Spleen (tissue), 11 donors: ENCODE measurements at regions not wholly inside any gene's neighbourhood (a gene's known extent, or its start where the extent isn't known, plus 50 kb on each side); places are given as distances from the start of the nearest gene placed in this dataset.

Experiments used
- DNase-seq: peaks from one replicate; pipeline ENCODE4 v3.0.0-alpha.2; 2020
- H3K27ac ChIP-seq, 8 donors: fragments of 200-600 bp; sonication (generic) in 7 of 8; 1 replicate in 4 of 8; 2 replicates in 4 of 8; pipeline versions ENCODE4 v1.5.0 to v1.8.0; 2016 to 2021; ENCODE audit warnings: inconsistent platforms in 4 of 8, mild to moderate bottlenecking in 4 of 8, moderate library complexity in 1 of 8
- H3K27me3 ChIP-seq, 7 donors: fragments of 200-600 bp; sonication (generic) in 6 of 7; replicated peaks in 1 of 7; 1 replicate in 4 of 7; 2 replicates in 3 of 7; pipeline versions ENCODE4 v1.5.0 to v1.8.0; 2016 to 2021; ENCODE audit warnings: inconsistent platforms in 3 of 7, mild to moderate bottlenecking in 1 of 7
- H3K36me3 ChIP-seq, 6 donors: fragments of 200-600 bp; sonication (generic) in 5 of 6; 1 replicate in 4 of 6; 2 replicates in 2 of 6; pipeline versions ENCODE4 v1.5.0 to v1.8.0; 2016 to 2021; ENCODE audit warnings: inconsistent platforms in 2 of 6
- H3K4me1 ChIP-seq, 6 donors: fragments of 200-600 bp; sonication (generic) in 5 of 6; 1 replicate in 3 of 6; 2 replicates in 3 of 6; pipeline versions ENCODE4 v1.5.0 to v1.8.0; 2016 to 2021; ENCODE audit warnings: inconsistent platforms in 3 of 6
- H3K4me3 ChIP-seq, 8 donors: fragments of 200-600 bp; sonication (generic) in 7 of 8; 1 replicate in 4 of 8; 2 replicates in 4 of 8; pipeline versions ENCODE4 v1.5.0 to v1.8.0; 2016 to 2021; ENCODE audit warnings: inconsistent platforms in 4 of 8, mild to moderate bottlenecking in 4 of 8, moderate library complexity in 2 of 8
- H3K9me3 ChIP-seq, 8 donors: fragments of 200-600 bp; sonication (generic) in 7 of 8; 1 replicate in 4 of 8; 2 replicates in 4 of 8; pipeline versions ENCODE4 v1.5.0 to v1.8.0; 2016 to 2021; ENCODE audit warnings: inconsistent platforms in 4 of 8
- POLR2A ChIP-seq, 3 donors: fragments of 450-650 bp; IDR thresholded peaks; one replicate each; pipeline ENCODE4 v1.5.1; 2017; ENCODE audit warnings: antibody characterized with exemption in 3 of 3, mild to moderate bottlenecking in 1 of 3
- POLR2AphosphoS5 ChIP-seq, 3 donors: sonication (generic); formaldehyde crosslinking; IDR thresholded peaks; one replicate each; pipeline ENCODE4 v1.5.1; 2017; ENCODE audit warnings: antibody characterized with exemption in 3 of 3
- WGBS, 5 donors: extraction: QIAGEN DNeasy Blood & Tissue Kit in 3 of 5; methylation state at CpG; one replicate each; pipeline versions ENCODE4 v1.1.5 to v1.1.7; 2013 to 2018; 5-methylcytosine and 5-hydroxymethylcytosine counted together
- intact Hi-C: fragments of 100-400 bp; cut with DNase I; formaldehyde crosslinking; loops from one replicate; pipeline ENCODE4 v1.15.0; 2023; ENCODE audit warnings: low total_unique reads
- TF ChIP-seq, protein P1 (sequence below), 11 experiments: fragments of 200-600 bp in 7 of 11; fragments of 450-650 bp in 4 of 11; sonication (generic) in 4 of 11; IDR thresholded peaks in 8 of 11; conservative IDR thresholded peaks in 3 of 11; 1 replicate in 7 of 11; 2 replicates in 4 of 11; pipeline versions ENCODE4 v1.4.0 to v1.8.0; 2016 to 2021; ENCODE audit warnings: antibody characterized with exemption in 11 of 11, inconsistent platforms in 4 of 11, mild to moderate bottlenecking in 1 of 11
- donor health status: healthy with polysubstance abuse.
- donor health status: DM: no; HTN: no; CAD: no; lungs with moderate emphysema.
- donor health status: DM: no; HTN: no; CAD: no.
- donor health status: Bipolar disorder and iron deficiency.
- donor health status: healthy.
- donor health status: DM: no; HTN: no; CAD: no.
- donor health status: DM: yes; HTN: yes; CAD: no.

DNA sequence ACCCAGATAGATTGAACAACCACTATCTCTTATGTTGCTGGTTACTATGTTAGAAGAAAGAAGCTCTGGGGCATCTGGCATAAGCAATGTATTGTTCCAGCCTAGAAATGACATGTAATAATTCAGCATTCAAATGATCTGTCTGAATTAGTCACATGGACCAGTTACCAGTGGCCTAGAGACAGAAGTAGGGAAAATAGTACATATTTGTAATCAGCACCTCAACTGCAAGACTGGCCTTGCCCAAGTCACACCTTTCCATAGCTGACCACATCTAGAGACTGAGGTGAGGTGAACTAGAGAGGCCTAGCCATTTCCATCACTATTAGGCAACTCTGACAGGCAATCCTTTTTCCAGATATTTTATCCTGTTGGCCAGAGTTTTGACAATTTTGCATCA, 315.6 kb upstream of the KCND2 start:
- TF ChIP-seq, protein P1, sequence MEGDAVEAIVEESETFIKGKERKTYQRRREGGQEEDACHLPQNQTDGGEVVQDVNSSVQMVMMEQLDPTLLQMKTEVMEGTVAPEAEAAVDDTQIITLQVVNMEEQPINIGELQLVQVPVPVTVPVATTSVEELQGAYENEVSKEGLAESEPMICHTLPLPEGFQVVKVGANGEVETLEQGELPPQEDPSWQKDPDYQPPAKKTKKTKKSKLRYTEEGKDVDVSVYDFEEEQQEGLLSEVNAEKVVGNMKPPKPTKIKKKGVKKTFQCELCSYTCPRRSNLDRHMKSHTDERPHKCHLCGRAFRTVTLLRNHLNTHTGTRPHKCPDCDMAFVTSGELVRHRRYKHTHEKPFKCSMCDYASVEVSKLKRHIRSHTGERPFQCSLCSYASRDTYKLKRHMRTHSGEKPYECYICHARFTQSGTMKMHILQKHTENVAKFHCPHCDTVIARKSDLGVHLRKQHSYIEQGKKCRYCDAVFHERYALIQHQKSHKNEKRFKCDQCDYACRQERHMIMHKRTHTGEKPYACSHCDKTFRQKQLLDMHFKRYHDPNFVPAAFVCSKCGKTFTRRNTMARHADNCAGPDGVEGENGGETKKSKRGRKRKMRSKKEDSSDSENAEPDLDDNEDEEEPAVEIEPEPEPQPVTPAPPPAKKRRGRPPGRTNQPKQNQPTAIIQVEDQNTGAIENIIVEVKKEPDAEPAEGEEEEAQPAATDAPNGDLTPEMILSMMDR (IDR thresholded peaks at IDR 0.05 in 8 of 11, conservative IDR thresholded peaks at IDR 0.05 in 3 of 11), result no peak
- TF ChIP-seq POLR2AphosphoS5 (IDR thresholded peaks at IDR 0.05) (no peak), POLR2A (IDR thresholded peaks at IDR 0.05) (no peak)
- H3K36me3 ChIP-seq, result no peaks in the 10 kb centered on the region
- no peaks in the 10 kb centered on the region for H3K4me1 ChIP-seq
- H3K27ac ChIP-seq, result no peak overlapping the region
- H3K4me3 ChIP-seq, result no peak overlapping the region
- intact Hi-C loops, result no loop called here
- no peaks in the 10 kb centered on the region for H3K27me3 ChIP-seq
- H3K9me3 ChIP-seq, result no peaks in the 10 kb centered on the region
- DNase-seq, result no peak

DNA sequence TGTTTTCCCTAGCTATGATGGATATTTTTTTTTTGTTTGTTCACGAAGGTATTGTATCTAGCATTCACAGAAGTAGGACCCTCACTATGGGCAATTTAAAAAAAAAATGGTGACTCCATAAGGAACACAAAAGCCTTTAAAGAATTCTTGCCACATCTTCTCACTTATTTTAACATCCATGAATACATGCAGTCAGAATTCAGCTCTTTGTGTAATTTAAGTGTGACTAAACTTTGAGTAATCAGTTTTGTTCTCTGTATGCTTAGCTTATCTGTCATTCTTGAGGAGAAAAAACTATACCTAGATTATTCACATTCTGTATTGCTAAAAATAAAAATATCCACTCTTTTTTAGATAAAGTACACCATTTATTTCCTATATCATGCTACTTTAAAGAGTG, 313.2 kb upstream of the KCND2 start:
- TF ChIP-seq, protein P1 (IDR thresholded peaks at IDR 0.05 in 8 of 11, conservative IDR thresholded peaks at IDR 0.05 in 3 of 11), result no peak
- Histone ChIP-seq H3K4me1 (no peaks in the 10 kb centered on the region), H3K9me3 (no peaks in the 10 kb centered on the region), H3K27ac (no peak overlapping the region), H3K27me3 (no peaks in the 10 kb centered on the region), H3K36me3 (no peaks in the 10 kb centered on the region), H3K4me3 (no peak overlapping the region)
- DNase-seq, result no peak
- WGBS, 5 donors, result 73 to 94% (median 84%) methylated on average over 1 of the region's 1 CpG
- intact Hi-C loops, result no loop called here

DNA sequence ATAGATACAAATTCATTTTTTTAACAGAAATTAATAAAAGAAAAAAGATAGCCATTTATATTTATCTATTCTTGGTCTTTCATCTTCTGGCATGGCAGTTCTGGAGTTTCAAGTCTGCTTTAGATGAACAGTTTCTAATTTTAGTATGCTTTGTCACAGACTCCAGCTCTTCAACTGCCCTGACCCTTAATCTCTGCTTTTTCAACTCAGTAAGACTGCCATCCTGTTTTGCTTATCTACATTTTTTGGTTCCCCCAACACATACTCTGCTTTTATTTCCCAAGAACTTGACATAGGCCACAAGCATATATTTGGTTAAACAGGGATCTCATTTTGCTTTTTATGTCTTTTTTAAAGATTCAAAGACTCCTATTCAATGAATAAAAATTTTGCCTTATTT, 309.3 kb upstream of the KCND2 start:
- Histone ChIP-seq H3K4me3 (no peak overlapping the region), H3K36me3 (no peaks in the 10 kb centered on the region), H3K27me3 (no peaks in the 10 kb centered on the region), H3K27ac (no peak overlapping the region), H3K4me1 (no peaks in the 10 kb centered on the region), H3K9me3 (no peaks in the 10 kb centered on the region)
- TF ChIP-seq, protein P1 (IDR thresholded peaks at IDR 0.05 in 8 of 11, conservative IDR thresholded peaks at IDR 0.05 in 3 of 11), result no peak
- TF ChIP-seq POLR2A (IDR thresholded peaks at IDR 0.05) (no peak), POLR2AphosphoS5 (IDR thresholded peaks at IDR 0.05) (no peak)
- no peak for DNase-seq
- intact Hi-C loops, result no loop called here

DNA sequence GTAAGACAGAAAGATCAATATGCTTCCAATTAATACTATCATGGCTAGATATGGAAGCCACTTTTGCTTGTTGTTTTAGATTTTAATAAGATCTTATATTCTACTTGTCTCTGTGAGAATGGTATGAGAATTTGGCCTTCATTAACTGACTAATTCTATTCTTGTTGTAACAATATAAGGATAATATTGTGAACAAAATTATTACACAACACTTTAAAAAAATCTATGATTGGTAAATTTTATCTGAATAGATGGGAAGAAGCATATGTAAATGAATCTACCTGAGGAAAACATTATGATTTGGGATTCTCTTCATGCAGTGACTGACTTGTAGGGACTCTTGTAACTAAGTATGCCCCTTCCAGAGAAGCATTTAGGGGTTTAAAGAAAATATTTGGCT, 308.9 kb upstream of the KCND2 start:
- no peaks in the 10 kb centered on the region for H3K36me3 ChIP-seq
- no peaks in the 10 kb centered on the region for H3K9me3 ChIP-seq
- DNase-seq, result no peak
- H3K4me3 ChIP-seq, result no peak overlapping the region
- intact Hi-C loops, result no loop called here
- H3K27me3 ChIP-seq, result no peaks in the 10 kb centered on the region
- no peak for TF ChIP-seq POLR2AphosphoS5 (IDR thresholded peaks at IDR 0.05)
- TF ChIP-seq, protein P1 (IDR thresholded peaks at IDR 0.05 in 8 of 11, conservative IDR thresholded peaks at IDR 0.05 in 3 of 11), result no peak
- TF ChIP-seq POLR2A (IDR thresholded peaks at IDR 0.05), result no peak
- H3K4me1 ChIP-seq, result no peaks in the 10 kb centered on the region
- no peak overlapping the region for H3K27ac ChIP-seq
